Heart left ventricle (tissue), 13 donors: ENCODE measurements at regions not wholly inside any gene's neighbourhood (a gene's known extent, or its start where the extent isn't known, plus 50 kb on each side); places are given as distances from the start of the nearest gene placed in this dataset.

Experiments used
- POLR2A ChIP-seq, 2 donors: fragments of 450-650 bp; IDR thresholded peaks; one replicate each; pipeline ENCODE4 v1.6.1; 2017; ENCODE audit warnings: antibody characterized with exemption in 2 of 2, mild to moderate bottlenecking in 2 of 2, moderate library complexity in 2 of 2
- TF ChIP-seq, protein P1 (sequence below), 12 donors: fragments of 200-600 bp; sonication (generic) in 4 of 12; IDR thresholded peaks; one replicate each; pipeline versions ENCODE4 v1.5.0 to v1.8.0; 2018 to 2022; ENCODE audit warnings: antibody characterized with exemption in 12 of 12, mild to moderate bottlenecking in 5 of 12
- donor health status: ischemic (EF 13 %, LVEDD 7.1; RV severe dilation, severe dysfunction).
- donor health status: DM: no; HTN: yes; CAD: no.
- donor health status: DM: no; HTN: no; CAD: no.
- donor health status: ischemic (EF 25% LVEDD 6.9; RV normal size, moderate dysfunction).
- donor health status: ischemic (EF 25% LVEDD 5.7; RV mildly dilated, moderate dysfunction).
- donor health status: ischemic (EF 35%, LVEDD 5.7; RV mildly dilated, moderate dysfunction).
- donor health status: nonischemic (EF 11% LVEDD 7.7; RV severe dilation, severe dysfunction).
- donor health status: DM: yes; HTN: yes; CAD: no.
- donor health status: PGD.
- donor health status: ischemic (EF 29% LVEDD 5.4; RV normal size, mild dysfunction).
- donor health status: nonischemic (EF 23%, LVEDD 6.1; RV moderate dilation, normal function).

DNA sequence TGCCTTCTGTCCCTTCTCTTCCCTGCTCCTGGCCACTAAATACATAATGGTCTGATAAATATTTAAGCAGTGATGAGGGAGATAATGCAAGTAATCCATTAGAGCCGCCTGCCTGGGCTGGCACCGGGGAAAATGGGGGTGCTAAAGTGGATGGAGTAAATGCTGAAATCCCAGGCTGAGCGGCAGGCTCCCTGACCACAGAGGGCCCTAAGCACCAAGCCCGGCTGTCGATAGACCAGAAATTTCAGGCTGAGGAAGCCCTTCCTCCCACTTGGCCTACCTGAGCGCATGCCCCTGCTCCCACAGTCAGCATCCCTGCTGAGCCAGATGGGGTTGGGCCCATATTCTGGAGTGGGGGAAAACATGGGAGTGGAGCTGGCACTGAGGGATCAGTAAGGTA is 197.5 kb upstream of the SKOR2 start:
- TF ChIP-seq POLR2A (IDR thresholded peaks at IDR 0.05), result no peak
- TF ChIP-seq, protein P1, sequence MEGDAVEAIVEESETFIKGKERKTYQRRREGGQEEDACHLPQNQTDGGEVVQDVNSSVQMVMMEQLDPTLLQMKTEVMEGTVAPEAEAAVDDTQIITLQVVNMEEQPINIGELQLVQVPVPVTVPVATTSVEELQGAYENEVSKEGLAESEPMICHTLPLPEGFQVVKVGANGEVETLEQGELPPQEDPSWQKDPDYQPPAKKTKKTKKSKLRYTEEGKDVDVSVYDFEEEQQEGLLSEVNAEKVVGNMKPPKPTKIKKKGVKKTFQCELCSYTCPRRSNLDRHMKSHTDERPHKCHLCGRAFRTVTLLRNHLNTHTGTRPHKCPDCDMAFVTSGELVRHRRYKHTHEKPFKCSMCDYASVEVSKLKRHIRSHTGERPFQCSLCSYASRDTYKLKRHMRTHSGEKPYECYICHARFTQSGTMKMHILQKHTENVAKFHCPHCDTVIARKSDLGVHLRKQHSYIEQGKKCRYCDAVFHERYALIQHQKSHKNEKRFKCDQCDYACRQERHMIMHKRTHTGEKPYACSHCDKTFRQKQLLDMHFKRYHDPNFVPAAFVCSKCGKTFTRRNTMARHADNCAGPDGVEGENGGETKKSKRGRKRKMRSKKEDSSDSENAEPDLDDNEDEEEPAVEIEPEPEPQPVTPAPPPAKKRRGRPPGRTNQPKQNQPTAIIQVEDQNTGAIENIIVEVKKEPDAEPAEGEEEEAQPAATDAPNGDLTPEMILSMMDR (IDR thresholded peaks at IDR 0.05), result no peak
